ENCODE measurements at regions not wholly inside any gene's neighbourhood (a gene's known extent, or its start where the extent isn't known, plus 50 kb on each side); places are given as distances from the start of the nearest gene placed in this dataset.
A peak's percentile ranks its signal among the peaks of the same experiment; 100 is the strongest.
"Not testable (repeated sequence)": the region's sequence is repeated elsewhere in the genome, so short reads cannot be mapped to it uniquely, and the experiment has no call there.

DNA sequence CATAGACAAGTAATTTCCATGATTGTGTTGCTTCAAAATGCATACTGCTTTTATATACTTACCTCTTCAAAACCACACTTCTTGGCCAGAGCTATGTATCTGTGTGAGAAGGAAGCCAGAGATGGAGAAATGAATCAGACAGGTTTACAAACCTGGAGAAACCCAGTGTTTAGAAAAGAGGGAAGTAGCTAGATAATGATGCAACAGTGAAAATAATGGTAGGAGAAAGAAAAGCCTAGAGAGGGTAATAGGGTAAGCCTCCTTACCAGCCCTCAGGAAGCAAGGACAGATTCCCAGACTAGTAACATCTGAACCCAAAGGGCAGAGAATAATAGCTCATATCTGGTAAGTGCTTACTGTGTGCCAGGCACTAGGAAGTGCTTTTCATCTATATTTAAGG lies 250.3 kb upstream of the CDH11 start:
- POLR2A ChIA-PET (ENCODE audit: unreplicated experiment) = no interaction called here
- intact Hi-C loops (cut with micrococcal nuclease) = loop anchor here (10.0 kb wide), 1 partner anchor 653 kb away; no protein-coding TSS in a partner anchor

DNA sequence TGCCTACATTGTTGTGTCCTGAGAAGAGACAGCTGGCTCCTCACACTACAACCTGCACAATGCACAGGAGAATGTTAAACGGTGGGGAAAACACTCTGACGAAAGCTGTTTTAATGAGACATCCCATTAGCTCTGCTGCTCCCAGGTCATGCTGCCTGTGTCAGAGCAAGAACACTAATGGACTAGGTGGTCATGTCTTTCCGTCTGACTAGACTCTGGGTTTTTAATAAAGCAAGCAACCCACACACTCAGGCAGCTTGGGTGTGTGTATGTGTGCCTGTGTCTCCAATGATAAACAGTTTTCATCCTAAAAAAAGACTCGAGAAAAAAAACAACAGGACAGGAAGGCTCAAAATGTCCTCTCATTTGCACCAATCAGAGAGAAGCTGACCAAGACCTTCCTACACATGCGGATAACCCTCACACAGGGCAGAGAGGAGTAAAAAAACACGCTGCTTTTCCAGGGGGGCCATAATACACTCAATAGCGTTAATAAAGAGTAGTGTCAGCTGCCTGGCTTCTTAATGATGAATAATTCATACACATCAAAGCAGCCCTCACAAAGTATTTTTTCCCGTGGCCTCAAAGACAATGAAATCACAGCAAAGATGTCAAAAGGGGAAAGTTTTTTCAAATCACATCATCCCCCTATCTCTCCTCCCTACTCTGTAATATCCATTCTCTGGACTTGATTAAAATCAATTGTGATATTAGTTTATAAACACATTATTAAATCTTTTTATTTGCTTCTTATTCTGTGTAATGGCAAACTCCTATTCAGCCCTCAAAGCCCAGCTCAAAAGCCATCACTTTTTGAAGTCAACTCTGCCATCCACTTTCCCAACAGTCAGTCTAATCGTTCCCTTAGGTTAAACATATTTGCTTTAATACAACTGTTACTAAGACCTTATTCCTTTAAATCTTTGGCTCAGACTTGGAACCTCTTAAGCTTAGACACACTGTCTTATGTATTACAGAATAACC lies 244.2 kb upstream of the CDH11 start:
- no peak overlapping the region for H3K4me2 ChIP-seq (ENCODE audit: low read length)
- no peak overlapping the region for H2AFZ ChIP-seq (ENCODE audit: low read length)
- no peak for ATAC-seq
- no peak for DNase-seq
- H3K79me2 ChIP-seq (ENCODE audit: low read length) = no peaks in the 10 kb centered on the region
- BruUV-seq (replicated peaks) = no TSS peak
- TF ChIP-seq, protein P1, sequence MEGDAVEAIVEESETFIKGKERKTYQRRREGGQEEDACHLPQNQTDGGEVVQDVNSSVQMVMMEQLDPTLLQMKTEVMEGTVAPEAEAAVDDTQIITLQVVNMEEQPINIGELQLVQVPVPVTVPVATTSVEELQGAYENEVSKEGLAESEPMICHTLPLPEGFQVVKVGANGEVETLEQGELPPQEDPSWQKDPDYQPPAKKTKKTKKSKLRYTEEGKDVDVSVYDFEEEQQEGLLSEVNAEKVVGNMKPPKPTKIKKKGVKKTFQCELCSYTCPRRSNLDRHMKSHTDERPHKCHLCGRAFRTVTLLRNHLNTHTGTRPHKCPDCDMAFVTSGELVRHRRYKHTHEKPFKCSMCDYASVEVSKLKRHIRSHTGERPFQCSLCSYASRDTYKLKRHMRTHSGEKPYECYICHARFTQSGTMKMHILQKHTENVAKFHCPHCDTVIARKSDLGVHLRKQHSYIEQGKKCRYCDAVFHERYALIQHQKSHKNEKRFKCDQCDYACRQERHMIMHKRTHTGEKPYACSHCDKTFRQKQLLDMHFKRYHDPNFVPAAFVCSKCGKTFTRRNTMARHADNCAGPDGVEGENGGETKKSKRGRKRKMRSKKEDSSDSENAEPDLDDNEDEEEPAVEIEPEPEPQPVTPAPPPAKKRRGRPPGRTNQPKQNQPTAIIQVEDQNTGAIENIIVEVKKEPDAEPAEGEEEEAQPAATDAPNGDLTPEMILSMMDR (conservative IDR thresholded peaks at IDR 0.05; ENCODE audit: low read depth, low read length) = no peak
- no peak for TF ChIP-seq EZH2 (IDR thresholded peaks at IDR 0.05; ENCODE audit: low read length, unreplicated experiment)
- TF ChIP-seq EZH2phosphoT487 (IDR thresholded peaks at IDR 0.05; ENCODE audit: borderline replicate concordance, low read length) = no peak
- no peaks in the 10 kb centered on the region for H3K9me2 ChIP-seq (replicated peaks; ENCODE audit: low read length)
- POLR2A ChIA-PET (ENCODE audit: unreplicated experiment) = interaction anchor here (0.6 to 0.7 kb wide), 2 partner anchors 81 to 444 kb away, joined by 3 to 4 read pairs; no protein-coding TSS in a partner anchor
- H3K4me3 ChIP-seq (ENCODE audit: low read length) = no peak overlapping the region
- no peaks in the 10 kb centered on the region for H3K9me3 ChIP-seq (ENCODE audit: low read length)
- no peaks in the 10 kb centered on the region for H3K27me3 ChIP-seq (ENCODE audit: low read length)
- no peaks in the 10 kb centered on the region for H3K36me3 ChIP-seq (ENCODE audit: low read depth, low read length)
- H3F3A ChIP-seq (ENCODE audit: low read length, unreplicated experiment) = no peaks in the 10 kb centered on the region
- H3K4me1 ChIP-seq (ENCODE audit: insufficient read depth, low read length) = no peaks in the 10 kb centered on the region
- intact Hi-C loops (cut with micrococcal nuclease) = no loop called here
- no peaks in the 10 kb centered on the region for H4K20me1 ChIP-seq (ENCODE audit: low read length)
- CTCF ChIA-PET = no interaction called here
- no peak overlapping the region for H3K9ac ChIP-seq (ENCODE audit: low read length)
- no peak overlapping the region for H3K27ac ChIP-seq (ENCODE audit: low read length)

More for the DNA sequence above, 250.3 kb upstream of the CDH11 start:
- peaks cover 46% of the 10 kb centered on the region for H3K4me1 ChIP-seq (ENCODE audit: insufficient read depth, low read length)
- H3K9ac ChIP-seq (ENCODE audit: low read length) = no peak overlapping the region
- no TSS peak for BruUV-seq (replicated peaks)
- H3K36me3 ChIP-seq (ENCODE audit: low read depth, low read length) = no peaks in the 10 kb centered on the region
- H3K27ac ChIP-seq (ENCODE audit: low read length) = no peak overlapping the region
- no peak overlapping the region for H3K4me2 ChIP-seq (ENCODE audit: low read length)
- no peaks in the 10 kb centered on the region for H3K9me2 ChIP-seq (replicated peaks; ENCODE audit: low read length)
- no peaks in the 10 kb centered on the region for H3K79me2 ChIP-seq (ENCODE audit: low read length)
- ATAC-seq = no peak
- CTCF ChIA-PET = interaction anchor here (0.5 kb wide), 1 partner anchor 899 kb away, joined by 3 read pairs; no protein-coding TSS in a partner anchor
- H2AFZ ChIP-seq (ENCODE audit: low read length) = 0 out of 2 replicates have a peak overlapping the region, but pooled peaks have one; percentile 30
- no peak for TF ChIP-seq EZH2 (IDR thresholded peaks at IDR 0.05; ENCODE audit: low read length, unreplicated experiment)
- TF ChIP-seq, protein P1 (conservative IDR thresholded peaks at IDR 0.05; ENCODE audit: low read depth, low read length) = no peak
- TF ChIP-seq EZH2phosphoT487 (IDR thresholded peaks at IDR 0.05; ENCODE audit: borderline replicate concordance, low read length) = no peak
- H3F3A ChIP-seq (ENCODE audit: low read length, unreplicated experiment) = no peaks in the 10 kb centered on the region
- H4K20me1 ChIP-seq (ENCODE audit: low read length) = no peaks in the 10 kb centered on the region
- no peaks in the 10 kb centered on the region for H3K27me3 ChIP-seq (ENCODE audit: low read length)
- DNase-seq = peak; percentile 10
- H3K4me3 ChIP-seq (ENCODE audit: low read length) = no peak overlapping the region
- no peaks in the 10 kb centered on the region for H3K9me3 ChIP-seq (ENCODE audit: low read length)

DNA sequence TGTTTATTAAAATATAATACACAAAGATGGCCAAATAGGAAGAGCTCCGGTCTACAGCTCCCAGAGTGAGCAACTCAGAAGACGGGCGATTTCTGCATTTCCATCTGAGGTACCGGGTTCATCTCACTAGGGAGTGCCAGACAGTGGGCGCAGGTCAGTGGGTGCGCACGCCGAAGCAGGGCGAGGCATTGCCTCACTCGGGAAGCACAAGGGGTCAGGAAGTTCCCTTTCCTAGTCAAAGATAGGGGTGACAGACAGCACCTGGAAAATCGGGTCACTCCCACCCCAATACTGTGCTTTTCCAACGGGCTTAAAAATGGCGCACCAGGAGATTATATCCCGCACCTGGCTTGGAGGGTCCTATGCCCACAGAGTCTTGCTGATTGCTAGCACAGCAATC lies 234.9 kb upstream of the CDH11 start:
- CTCF ChIA-PET; H3K4me3 ChIP-seq (ENCODE audit: low read length); H2AFZ ChIP-seq (ENCODE audit: low read length); H3K27ac ChIP-seq (ENCODE audit: low read length); H3K79me2 ChIP-seq (ENCODE audit: low read length); H3K4me1 ChIP-seq (ENCODE audit: insufficient read depth, low read length); POLR2A ChIA-PET (ENCODE audit: unreplicated experiment); intact Hi-C loops (cut with micrococcal nuclease); H3K27me3 ChIP-seq (ENCODE audit: low read length); H3K4me2 ChIP-seq (ENCODE audit: low read length); H4K20me1 ChIP-seq (ENCODE audit: low read length); ATAC-seq; BruUV-seq (replicated peaks); H3K9me3 ChIP-seq (ENCODE audit: low read length); DNase-seq; H3K9me2 ChIP-seq (replicated peaks; ENCODE audit: low read length); H3K36me3 ChIP-seq (ENCODE audit: low read depth, low read length); H3F3A ChIP-seq (ENCODE audit: low read length, unreplicated experiment); H3K9ac ChIP-seq (ENCODE audit: low read length): not testable (repeated sequence)
